Fibroblast of lung (primary cell): ENCODE measurements at regions not wholly inside any gene's neighbourhood (a gene's known extent, or its start where the extent isn't known, plus 50 kb on each side); places are given as distances from the start of the nearest gene placed in this dataset.
"Not testable (repeated sequence)": the region's sequence is repeated elsewhere in the genome, so short reads cannot be mapped to it uniquely, and the experiment has no call there.

Source experiments
- DNase-seq, 2 donors: peaks; one replicate each; pipeline versions ENCODE4 v3.0.0 to v3.0.0-alpha.2; 2010; ENCODE audit warnings: low read depth in 2 of 2
- H2AFZ ChIP-seq: 2 replicates; pipeline ENCODE4 v1.5.1; 2012; ENCODE audit warnings: low read length, control low read depth, inconsistent platforms
- H3K27ac ChIP-seq: 2 replicates; pipeline ENCODE4 v1.5.1; 2011; ENCODE audit warnings: low read length, control low read depth; ENCODE audit not compliant: insufficient read depth
- H3K27me3 ChIP-seq: 2 replicates; pipeline ENCODE4 v1.5.1; 2011; ENCODE audit warnings: mild to moderate bottlenecking, low read length; ENCODE audit not compliant: control insufficient read depth, insufficient read depth
- H3K36me3 ChIP-seq: 2 replicates; pipeline ENCODE4 v1.5.1; 2011; ENCODE audit warnings: low read length; ENCODE audit not compliant: control insufficient read depth, insufficient read depth
- H3K4me1 ChIP-seq: 2 replicates; pipeline ENCODE4 v1.5.1; 2011; ENCODE audit warnings: low read length; ENCODE audit not compliant: control insufficient read depth, insufficient read depth; ENCODE audit errors: extremely low read depth
- H3K4me2 ChIP-seq: 2 replicates; pipeline ENCODE4 v1.5.1; 2011; ENCODE audit warnings: low read length, control low read depth; ENCODE audit not compliant: insufficient read depth; ENCODE audit errors: extremely low read depth
- H3K4me3 ChIP-seq, 4 experiments: fragments of 200-600 bp in 1 of 4; sonication (generic) in 1 of 4; replicated peaks in 1 of 4; 2 replicates each; pipeline ENCODE4 v1.5.1; 2011 to 2016; ENCODE audit warnings: low read length in 4 of 4, low read depth in 3 of 4, mild to moderate bottlenecking in 3 of 4, control low read depth in 2 of 4, inconsistent platforms in 1 of 4, mixed read lengths in 1 of 4; ENCODE audit not compliant: insufficient read depth in 1 of 4; ENCODE audit errors: control extremely low read depth in 1 of 4
- H3K79me2 ChIP-seq: 2 replicates; pipeline ENCODE4 v1.5.1; 2012; ENCODE audit warnings: mild to moderate bottlenecking, low read length, inconsistent platforms; ENCODE audit not compliant: control insufficient read depth, insufficient read depth
- H3K9ac ChIP-seq: 2 replicates; pipeline ENCODE4 v1.5.1; 2011; ENCODE audit warnings: mild to moderate bottlenecking, low read length, control low read depth; ENCODE audit not compliant: insufficient read depth
- H3K9me3 ChIP-seq: 2 replicates; pipeline ENCODE4 v1.5.1; 2012; ENCODE audit warnings: low read depth, low read length; ENCODE audit not compliant: control insufficient read depth, insufficient read depth
- H4K20me1 ChIP-seq: 2 replicates; pipeline ENCODE4 v1.5.1; 2011; ENCODE audit warnings: low read length; ENCODE audit not compliant: control insufficient read depth, insufficient read depth; ENCODE audit errors: extremely low read depth
- CTCF ChIP-seq, 2 donors: IDR thresholded peaks in 1 of 2; conservative IDR thresholded peaks in 1 of 2; 1 replicate in 1 of 2; 2 replicates in 1 of 2; pipeline ENCODE4 v1.5.1; 2011 to 2012; ENCODE audit warnings: low read length in 2 of 2, control low read depth in 1 of 2, inconsistent platforms in 1 of 2, low read depth in 1 of 2, mild to moderate bottlenecking in 1 of 2
- EZH2 ChIP-seq: IDR thresholded peaks from 2 replicates; pipeline ENCODE4 v1.5.1; 2012; ENCODE audit warnings: low read length, control low read depth, mild to moderate bottlenecking; ENCODE audit errors: missing control alignments

- Histone ChIP-seq H3K9me3 (no peaks in the 10 kb centered on the region), H3K36me3 (no peaks in the 10 kb centered on the region), H4K20me1 (no peaks in the 10 kb centered on the region), H3K9ac (no peak overlapping the region), H3K4me3 (no peak overlapping the region), H3K27ac (no peak overlapping the region), H3K79me2 (no peaks in the 10 kb centered on the region), H2AFZ (no peak overlapping the region), H3K4me1 (no peaks in the 10 kb centered on the region), H3K4me2 (no peak overlapping the region), H3K27me3 (no peaks in the 10 kb centered on the region)
- TF ChIP-seq CTCF (conservative IDR thresholded peaks at IDR 0.05 in 1 of 2, IDR thresholded peaks at IDR 0.05 in 1 of 2; ENCODE audit: low read depth in 1 of 2, low read length in 2 of 2), result no peak
- no peak for TF ChIP-seq EZH2
- no peak for DNase-seq
Observed at GRCh38 chr14:97806891-97807290, 1009.7 kb downstream of the VRK1 start.

- not testable (repeated sequence) for DNase-seq, H3K79me2 ChIP-seq, H3K9me3 ChIP-seq, H3K9ac ChIP-seq, H2AFZ ChIP-seq, H3K4me3 ChIP-seq, H3K4me2 ChIP-seq, H3K36me3 ChIP-seq, H3K27me3 ChIP-seq, H4K20me1 ChIP-seq, H3K27ac ChIP-seq, H3K4me1 ChIP-seq
Observed at GRCh38 chr14:97808541-97808940, 1011.4 kb downstream of the VRK1 start.

- Histone ChIP-seq H3K4me1 (no peaks in the 10 kb centered on the region), H2AFZ (no peak overlapping the region), H3K4me2 (no peak overlapping the region), H4K20me1 (no peaks in the 10 kb centered on the region), H3K9me3 (no peaks in the 10 kb centered on the region), H3K79me2 (no peaks in the 10 kb centered on the region), H3K9ac (no peak overlapping the region), H3K27ac (no peak overlapping the region), H3K36me3 (no peaks in the 10 kb centered on the region), H3K27me3 (no peaks in the 10 kb centered on the region), H3K4me3 (no peak overlapping the region)
- DNase-seq, result no peak
- TF ChIP-seq CTCF (conservative IDR thresholded peaks at IDR 0.05 in 1 of 2, IDR thresholded peaks at IDR 0.05 in 1 of 2; ENCODE audit: low read depth in 1 of 2, low read length in 2 of 2) (no peak), EZH2 (no peak)
Observed at GRCh38 chr14:97813556-97813955, 1016.4 kb downstream of the VRK1 start.

GRCh38 chr14:97820781-97821180 lies 1023.6 kb downstream of the VRK1 start:
- no peaks in the 10 kb centered on the region for H3K36me3 ChIP-seq

More at GRCh38 chr14:97820781-97821180, 1023.6 kb downstream of the VRK1 start:
- H3K27me3 ChIP-seq, result no peaks in the 10 kb centered on the region
- no peaks in the 10 kb centered on the region for H3K79me2 ChIP-seq
- H4K20me1 ChIP-seq, result no peaks in the 10 kb centered on the region
- no peak overlapping the region for H2AFZ ChIP-seq
- H3K4me1 ChIP-seq, result no peaks in the 10 kb centered on the region
- H3K9ac ChIP-seq, result no peak overlapping the region
- DNase-seq, result no peak
- no peak overlapping the region for H3K4me3 ChIP-seq
- no peak overlapping the region for H3K27ac ChIP-seq
- no peaks in the 10 kb centered on the region for H3K9me3 ChIP-seq
- H3K4me2 ChIP-seq, result no peak overlapping the region
- TF ChIP-seq EZH2, result no peak
- no peak for TF ChIP-seq CTCF (conservative IDR thresholded peaks at IDR 0.05 in 1 of 2, IDR thresholded peaks at IDR 0.05 in 1 of 2; ENCODE audit: low read depth in 1 of 2, low read length in 2 of 2)
